CD4-positive, alpha-beta T cell treated with Interleukin-10 for 1 hour (primary cell): ENCODE measurements at regions not wholly inside any gene's neighbourhood (a gene's known extent, or its start where the extent isn't known, plus 50 kb on each side); places are given as distances from the start of the nearest gene placed in this dataset.
"Not testable (repeated sequence)": the region's sequence is repeated elsewhere in the genome, so short reads cannot be mapped to it uniquely, and the experiment has no call there.

Source experiments
- DNase-seq: peaks from one replicate; pipeline ENCODE4 v3.0.0-alpha.2; 2020

DNA sequence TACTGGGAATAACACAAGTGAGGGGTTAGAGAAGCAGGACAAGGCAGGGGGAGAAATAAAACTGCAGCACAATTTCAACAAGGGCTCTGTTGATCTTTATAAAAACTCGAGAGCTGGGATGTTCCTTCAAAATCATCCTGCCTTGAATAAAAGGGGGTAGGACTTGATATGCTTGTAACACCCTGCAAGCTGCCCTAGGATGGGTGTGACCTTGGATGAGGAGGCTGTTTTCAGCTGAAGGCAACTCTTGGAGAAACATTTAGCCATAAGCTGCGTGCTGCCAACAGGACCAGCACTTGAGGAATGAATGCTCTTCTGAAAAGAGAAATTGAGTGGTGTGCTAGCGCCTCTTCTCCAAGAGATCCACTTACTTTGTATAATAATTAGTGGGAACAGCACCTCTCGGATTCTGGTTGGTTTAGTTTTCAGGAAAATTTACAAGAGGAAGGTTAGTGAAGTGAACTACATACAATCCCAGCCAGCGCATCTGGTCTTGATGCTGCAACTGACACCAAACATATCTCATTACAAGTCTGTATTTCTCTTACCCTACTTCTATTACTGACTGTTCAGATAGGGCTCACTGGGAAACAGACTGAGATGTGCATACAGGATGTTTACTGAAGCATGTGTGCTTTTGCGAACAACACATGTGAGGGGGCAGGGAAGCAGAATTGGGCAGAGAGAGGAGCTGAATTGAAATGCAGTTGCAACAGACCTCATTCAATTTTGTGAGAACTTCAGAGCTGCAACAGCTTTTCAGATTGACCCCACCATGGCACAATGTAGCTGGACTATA lies 643.0 kb upstream of the GOLIM4 start:
- DNase-seq: no peak

DNA sequence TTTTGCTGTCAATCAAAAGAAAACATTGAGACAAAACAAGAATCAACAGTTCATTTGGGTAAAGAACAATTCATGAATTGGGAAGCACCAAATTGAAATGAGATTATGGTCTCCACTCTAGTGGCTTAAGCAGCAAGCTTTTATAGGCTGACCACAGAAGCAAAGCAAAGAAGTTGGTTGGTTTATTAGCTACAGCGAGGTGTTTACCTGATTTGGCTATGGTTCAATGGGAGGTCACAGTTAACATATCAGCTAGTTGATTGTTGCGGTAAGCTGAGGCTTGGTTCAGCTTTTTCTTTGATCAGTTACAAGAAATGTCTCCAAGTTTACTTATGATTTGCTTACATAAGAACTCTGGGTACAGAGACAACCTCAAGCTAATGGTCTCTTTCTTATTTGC lies 640.5 kb upstream of the GOLIM4 start:
- DNase-seq: no peak

DNA sequence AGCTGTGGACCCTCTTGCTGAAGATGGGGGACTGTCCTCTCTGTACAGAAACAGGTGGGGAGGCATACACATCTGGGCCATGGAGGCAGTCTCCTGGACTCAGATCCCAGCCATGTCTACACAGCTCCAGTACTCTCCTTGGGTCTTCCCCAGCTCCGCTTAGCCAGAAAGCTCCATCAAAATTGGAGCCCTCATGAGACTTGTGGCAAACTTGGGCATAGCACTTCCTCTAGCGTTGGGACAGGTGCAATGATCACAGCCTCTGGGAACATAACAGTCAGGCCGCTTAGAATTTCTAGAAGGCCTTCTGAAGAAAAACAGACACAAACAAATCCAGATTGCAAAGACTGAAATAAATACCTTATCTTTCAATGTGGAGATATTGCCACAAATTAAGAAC lies 634.3 kb upstream of the GOLIM4 start:
- no peak for DNase-seq

DNA sequence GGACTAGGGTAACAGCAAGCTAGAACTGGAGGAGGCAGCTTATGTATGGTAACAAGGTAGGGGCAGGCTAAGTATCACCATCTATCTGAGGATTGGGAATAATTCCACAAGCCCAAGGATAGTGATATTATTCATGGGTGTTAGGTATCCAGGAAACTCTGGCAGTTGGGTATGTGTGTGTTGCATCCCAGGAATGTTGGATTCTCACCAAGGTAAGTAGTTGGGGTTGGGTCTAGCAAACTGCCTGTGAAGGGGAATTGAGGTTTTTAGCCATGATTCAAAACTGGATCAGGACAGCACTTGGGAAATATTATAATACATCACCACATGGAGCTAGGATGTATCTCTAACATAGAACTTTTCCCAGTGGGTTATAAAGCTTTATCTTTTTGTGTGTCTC lies 626.4 kb upstream of the GOLIM4 start:
- DNase-seq: no peak

DNA sequence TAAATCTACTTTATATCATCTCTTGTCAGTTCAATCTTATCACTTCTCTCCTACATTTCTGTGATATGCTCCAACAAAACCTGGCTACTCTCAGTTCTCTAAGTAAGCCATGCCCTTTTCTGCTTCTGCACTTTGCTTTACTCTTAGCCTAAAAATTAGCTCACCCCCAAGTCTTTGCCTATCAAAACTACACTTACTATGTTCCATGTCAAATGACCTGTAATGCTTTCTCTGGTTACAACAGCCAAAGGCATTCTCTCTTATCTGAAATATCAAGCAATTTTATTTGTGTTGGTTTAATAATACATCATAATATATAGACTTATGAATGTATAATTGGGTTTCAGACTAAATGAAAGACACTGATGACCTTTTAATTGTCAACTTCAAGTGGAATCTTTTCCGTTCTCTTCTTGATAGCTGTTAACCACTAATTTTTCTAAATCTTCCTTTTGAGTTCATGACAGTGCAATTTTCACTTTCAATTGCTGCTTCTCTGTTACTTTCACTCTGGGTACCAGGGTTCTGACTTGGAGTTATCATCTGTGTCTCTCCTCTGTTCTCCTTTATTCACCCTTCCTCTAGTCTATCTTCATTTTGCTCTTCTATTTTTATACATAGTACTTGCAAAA lies 619.0 kb upstream of the GOLIM4 start:
- DNase-seq: no peak

DNA sequence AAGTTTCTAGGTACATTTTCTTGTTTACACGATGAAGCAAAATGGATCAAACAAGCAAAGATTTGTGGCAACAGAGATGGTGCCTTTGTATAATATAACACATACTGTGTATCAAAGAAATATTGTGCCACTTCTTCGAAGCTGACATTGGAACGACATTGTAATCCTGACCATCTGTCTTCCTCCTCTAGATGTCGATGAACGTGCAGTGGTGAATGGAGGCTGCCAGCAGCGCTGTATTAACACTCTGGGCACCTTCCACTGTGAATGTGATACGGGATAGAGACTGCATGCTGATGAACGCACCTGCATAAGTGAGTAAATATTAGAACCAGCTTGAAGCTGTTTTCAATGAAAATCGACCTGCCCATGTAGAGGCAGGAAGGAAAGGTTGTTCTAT lies 613.3 kb upstream of the GOLIM4 start:
- DNase-seq: no peak

DNA sequence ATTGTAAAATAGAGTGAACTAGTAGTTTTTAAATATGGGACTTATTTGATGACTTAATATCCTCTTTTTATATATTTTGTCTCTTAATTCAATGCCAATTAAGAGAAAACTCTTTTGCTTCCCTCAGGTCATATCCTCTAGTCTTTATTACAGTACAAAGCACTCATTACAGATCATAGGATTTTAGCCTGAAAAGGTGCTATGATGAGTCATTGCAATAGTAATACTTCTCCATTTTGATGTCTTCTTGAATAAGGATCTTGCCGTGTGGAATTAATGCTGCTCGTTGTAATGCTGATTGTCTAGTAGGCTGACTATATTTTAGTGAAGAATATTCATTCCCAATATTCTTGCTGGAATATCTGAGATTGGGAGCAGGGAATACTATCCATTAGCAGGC lies 612.2 kb upstream of the GOLIM4 start:
- DNase-seq: no peak

DNA sequence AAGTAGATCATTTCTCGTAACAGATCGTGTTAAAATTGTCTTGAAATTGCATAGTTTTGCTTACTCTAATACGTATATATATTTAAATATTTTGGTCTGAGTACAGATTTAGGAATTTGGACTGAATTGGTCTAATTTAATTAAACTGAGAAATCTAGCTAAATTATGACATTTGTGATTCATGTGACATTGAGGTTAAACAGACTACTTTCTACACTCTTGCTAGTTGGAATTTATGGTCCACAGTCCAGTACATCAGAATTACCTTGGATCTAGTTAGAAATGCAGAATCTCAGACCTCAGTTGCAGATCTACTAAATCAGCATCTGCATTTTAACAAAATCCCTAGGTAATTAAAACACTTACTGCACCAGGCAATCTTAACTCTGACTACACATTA lies 609.7 kb upstream of the GOLIM4 start:
- DNase-seq: no peak

DNA sequence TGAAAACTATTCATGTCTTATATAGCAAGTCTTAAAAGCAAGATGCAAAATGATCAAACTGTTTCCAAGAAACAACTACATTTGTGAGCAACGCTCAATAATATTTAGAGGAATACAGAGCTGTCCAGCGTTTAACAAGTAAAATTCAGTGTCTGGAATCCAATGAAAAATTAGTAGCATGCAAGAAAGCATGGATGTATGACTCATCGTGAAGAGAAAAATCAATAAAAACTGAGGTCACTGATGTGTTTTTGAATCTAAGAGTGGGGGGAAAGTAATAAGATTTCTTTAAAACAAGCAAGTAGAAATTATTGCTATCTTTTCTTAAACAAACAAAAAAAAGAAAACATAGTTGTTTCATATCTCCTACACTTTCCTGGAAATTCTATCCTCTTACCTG lies 600.3 kb upstream of the GOLIM4 start:
- DNase-seq: no peak

DNA sequence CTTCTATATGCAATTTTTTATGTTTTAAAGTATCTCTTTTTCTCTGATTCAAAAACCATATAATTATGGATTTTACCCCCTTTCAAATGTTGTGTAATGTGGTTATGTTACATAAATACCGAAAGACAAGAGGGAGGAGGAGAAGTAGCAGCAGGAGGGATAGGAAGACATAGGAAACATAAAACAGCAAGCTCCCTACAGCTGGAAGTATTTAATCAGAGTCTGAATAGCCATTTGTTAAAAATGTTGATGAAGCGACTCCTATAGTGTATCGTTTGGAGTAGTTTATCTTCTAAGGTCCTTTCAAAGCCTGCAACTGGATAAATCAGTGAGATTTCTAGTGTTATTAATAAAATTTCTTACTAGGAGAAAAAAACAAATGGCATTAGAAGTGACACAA lies 598.1 kb upstream of the GOLIM4 start:
- DNase-seq: no peak

DNA sequence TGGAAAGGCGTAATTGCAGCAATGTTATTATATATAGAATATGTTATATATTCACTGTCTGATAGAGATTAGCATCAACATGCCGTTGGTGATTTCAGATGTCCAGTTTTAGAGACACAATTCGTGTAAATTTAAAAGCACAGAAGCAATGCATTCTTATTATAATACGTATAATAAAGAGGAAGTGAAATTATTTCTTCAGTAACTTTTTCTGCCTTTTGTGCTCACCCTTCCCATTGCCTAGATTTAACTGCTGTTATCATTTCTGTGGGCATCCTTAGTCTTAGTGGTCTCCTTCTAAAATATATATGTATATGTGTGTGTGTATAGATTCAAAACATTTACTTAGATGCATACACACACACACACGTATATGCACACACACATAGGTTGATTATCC lies 592.5 kb upstream of the GOLIM4 start:
- no peak for DNase-seq

DNA sequence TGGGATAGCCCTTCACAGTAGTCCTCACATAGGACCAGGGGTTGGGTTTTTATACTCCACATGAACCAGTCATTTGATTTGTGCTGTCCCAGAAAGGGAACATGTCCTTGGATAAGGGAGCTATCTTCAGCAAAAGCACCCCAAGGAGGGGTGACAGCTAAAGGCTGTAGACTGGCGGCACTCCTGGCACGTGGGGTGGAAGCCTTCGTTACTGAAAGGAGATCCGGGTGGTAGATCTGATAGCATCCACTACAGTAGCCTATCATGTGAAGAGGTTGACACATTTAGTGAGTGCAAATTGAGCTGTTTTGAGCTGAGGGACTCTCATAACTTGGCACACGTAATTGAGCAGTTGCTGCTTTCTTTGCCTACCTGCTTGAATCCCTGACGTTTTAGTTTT lies 588.8 kb upstream of the GOLIM4 start:
- DNase-seq: no peak

DNA sequence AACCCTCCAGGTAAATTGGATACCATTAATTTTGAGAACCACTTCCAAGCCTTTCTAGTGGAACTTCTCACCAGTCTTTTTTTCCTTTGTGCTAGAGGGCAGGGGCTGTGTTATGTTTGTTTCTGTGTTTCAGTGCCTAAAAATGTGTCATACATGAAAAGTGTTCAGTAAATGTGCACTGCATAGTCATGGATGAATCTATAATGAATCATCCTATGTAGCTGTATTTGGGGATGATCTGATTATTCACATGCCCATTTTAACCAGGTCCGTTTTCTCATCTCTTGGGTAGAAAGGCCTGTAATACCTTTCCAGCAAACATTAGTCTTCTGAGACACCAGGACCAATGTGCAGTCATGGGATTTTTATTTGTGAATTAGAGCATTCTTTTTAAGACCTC lies 583.0 kb upstream of the GOLIM4 start:
- DNase-seq: no peak

DNA sequence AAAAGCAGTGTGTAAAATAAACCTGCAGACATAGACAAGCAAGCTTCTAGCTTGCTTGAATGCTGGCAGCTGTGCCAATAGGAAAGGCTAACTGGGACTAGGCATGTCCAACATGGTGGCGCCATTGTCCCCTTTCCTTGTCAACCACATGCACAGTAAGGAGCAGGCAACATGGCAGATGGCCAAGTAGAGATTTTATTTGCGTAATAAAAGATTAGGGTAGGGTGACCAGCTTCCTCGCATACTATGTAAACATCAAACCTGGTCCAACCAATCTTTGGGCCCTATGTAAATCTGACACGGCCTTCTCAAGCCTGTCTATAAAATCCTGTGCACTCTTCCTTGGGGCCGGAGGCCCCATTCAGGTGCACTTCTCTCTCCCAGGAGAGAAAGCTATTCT lies 575.4 kb upstream of the GOLIM4 start:
- DNase-seq: no peak

DNA sequence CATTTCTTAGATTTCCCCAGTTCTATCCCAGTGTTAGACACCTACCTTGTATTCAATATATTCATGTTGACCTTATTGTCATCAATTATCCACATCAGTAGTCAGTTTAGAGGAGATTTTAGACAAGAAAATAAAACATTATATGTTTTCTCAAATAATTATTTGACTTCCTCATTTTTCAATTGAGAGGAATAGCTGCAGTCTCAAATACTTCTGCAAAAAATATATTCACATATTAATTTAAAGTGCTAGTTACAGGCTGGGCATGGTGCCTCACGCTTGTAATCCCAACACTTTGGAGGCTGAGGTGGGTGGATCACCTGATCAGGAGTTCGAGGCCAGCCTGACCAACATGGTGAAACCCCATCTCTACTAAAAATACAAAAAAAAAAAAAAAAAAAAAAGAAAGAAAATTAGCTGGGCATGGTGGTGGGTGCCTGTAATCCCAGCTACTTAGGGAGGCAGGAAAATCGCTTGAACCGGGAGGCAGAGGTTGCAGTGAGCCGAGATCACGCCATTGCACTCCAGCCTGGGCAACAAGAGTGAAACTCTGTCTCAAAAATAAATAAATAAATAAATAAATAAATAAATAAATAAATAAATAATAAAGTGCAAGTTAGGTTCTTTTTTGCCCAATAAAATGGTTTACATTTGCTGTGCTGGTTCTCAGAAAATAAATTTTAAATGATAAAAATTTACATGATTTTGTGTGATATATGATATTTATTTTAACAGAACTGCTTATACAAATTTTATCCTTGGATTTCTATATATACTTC lies 565.3 kb upstream of the GOLIM4 start:
- DNase-seq: not testable (repeated sequence)

DNA sequence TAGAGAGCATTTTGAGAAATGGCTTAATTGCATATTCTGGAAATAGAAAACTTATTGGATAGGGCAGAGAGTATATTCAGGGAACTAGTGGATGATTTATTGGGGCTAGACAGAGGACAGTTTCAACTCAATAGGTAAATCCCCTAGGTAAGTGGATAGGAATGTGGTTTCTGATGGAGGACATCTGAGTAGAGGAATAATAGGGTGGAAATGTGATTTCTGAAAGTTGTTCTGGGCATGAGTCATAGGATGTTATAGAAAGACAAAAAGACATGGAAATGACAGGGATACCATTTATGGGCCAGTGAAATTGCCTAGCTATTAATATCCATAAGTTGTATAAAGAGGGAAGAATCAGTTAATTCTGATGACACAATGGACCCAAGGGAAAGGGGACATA lies 563.3 kb upstream of the GOLIM4 start:
- no peak for DNase-seq

DNA sequence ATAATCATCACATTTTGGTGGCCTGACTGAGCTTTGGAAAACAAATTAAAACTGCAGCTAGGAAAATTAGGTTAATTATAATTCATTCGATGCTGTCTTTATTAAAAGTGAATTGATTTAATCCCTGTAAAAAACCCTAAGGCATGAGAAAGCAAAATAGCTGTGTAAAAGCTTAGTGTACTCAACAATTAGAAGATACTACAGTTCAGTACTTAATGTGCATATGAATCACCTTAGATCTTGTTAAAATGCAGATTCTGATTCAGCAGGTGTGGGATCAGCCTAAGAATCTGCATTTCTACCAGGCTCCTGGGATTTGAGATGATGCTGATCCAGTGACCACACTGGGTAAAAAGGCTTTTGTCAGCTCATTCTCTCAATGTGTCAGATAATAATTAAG lies 559.9 kb upstream of the GOLIM4 start:
- no peak for DNase-seq

DNA sequence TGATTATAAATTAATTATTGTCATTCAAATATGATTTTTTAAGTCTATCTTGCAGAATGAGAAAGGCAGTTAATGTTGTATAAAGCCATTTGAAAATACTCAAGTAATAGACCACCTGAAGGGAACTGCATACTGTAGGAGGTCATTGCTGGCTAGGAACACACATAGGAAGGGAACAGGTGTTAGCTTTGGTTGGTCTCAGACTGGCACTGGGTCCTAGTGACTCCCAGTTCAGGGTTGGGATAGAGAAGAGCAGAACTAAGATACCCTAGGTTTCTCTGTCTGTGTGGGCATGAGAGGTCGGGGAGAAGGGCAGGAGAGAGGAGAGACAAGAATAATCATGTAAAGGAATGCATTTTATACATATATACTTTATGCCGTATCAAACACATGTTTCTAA lies 559.0 kb upstream of the GOLIM4 start:
- DNase-seq: no peak

DNA sequence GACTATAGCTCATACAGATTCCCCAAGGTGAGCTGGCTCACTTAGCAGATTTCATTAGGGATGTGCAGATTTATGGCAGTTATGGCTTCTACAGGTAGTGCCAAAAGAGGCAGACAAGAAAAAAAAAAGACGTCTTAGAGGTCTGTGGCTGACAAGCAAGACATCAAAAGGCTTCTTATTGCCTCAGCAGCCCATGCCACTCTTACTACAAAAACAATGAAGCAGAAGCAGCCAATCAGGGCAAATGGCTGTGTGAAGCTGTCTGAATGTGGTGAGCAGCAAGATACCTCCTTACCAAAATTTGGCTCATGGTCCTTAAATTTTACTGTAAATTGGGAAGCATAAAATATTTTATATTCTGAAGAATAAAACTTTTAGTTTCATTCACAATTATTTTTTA lies 557.5 kb upstream of the GOLIM4 start:
- DNase-seq: no peak

DNA sequence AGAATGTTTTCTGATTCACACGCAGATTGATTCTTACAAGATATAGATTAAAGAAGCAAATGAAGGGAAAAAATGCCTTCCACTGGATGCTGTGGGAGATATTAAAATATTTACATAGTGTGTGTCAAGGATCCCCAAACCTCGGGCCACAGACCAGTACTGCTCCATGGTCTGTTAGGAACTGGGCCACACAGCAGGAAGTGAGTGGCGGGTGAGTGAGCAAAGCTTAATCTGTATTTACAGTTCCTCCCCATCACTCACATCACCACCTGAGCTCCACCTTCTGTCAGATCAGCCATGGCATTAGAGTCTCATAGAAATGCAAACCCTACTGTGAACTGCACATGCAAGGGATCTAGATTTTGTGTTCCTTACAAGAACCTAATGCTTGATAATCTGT lies 552.6 kb upstream of the GOLIM4 start:
- DNase-seq: no peak

DNA sequence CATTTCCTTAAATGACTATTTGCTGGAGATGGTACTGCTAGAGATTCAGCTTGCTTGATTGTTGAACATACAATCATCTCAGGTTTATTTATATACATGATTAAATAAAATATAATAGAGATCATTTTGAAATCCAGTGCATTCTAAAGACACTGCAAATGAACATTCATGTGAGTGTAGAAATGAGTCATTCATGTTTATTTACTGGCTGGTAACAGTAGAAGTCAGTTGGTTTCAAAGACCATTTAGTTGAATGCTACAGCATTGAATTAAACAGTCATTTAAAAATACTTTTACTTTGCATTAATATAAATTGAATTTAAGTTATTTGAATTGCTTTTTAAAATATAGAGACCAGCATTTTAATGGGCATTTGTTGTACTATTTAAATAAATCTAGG lies 551.9 kb upstream of the GOLIM4 start:
- DNase-seq: no peak

DNA sequence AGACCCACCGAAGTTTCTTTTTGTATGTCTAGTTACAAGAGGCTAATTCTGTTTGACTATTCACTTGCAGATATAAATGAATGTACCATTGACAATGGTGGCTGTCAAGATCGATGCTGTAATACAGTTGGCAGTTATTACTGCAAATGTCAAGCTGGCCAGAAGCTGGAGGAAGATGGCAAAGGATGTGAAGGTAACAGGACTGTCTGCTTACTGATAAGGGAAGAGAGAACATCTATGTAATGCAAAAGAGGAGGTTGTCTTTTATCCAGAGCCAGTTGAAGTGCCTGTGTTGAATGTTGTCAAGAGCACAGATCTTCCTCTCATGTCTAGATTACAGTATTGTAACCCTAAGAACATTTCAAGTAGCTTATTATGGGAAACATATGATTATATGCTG lies 549.5 kb upstream of the GOLIM4 start:
- DNase-seq: no peak

DNA sequence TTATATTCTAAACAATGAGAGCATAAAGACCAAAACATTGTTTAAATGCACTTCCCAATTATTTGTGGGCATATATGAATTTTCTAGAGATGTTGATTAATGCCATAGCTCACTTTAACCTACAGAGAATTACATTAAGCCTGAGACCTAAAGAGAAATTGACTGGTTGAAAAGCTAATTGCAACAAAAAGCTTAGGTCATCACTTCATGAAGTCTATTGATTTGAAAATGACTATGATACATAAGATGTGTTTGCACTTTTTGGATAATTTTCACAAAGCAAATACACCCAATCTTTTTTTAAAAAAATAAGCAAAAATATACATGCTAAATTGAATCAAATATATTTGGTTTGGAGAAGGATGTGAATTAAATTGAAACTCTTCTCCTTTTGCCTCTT lies 532.8 kb upstream of the GOLIM4 start:
- no peak for DNase-seq

DNA sequence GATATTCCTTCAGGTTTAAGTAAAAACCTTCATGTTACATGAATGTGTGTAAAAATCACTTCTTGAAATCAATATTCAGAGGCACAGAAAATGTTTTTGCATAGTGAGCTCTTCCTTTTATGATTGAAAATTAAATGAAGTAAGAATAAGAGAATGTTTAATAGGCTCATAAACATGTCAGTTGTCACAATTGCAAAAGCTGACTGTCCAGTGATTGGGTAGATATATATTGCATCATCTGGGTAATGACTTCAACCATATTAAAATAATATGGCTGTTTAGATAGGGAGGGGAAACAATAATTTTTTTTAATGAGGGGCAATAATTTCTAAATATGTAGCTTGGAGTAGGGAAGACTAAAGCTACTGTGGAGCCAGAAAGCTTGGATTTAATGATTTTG lies 529.8 kb upstream of the GOLIM4 start:
- DNase-seq: no peak
